Islet of Langerhans (tissue), 1 donor: ENCODE measurements at regions not wholly inside any gene's neighbourhood (a gene's known extent, or its start where the extent isn't known, plus 50 kb on each side); places are given as distances from the start of the nearest gene placed in this dataset.
"Not testable (repeated sequence)": the region's sequence is repeated elsewhere in the genome, so short reads cannot be mapped to it uniquely, and the experiment has no call there.

Source experiments
- FAIRE-seq: peaks from one replicate; lab custom pipeline; 2011; peaks lifted over from hg19 to GRCh38; lab: Jason Lieb, UNC

DNA sequence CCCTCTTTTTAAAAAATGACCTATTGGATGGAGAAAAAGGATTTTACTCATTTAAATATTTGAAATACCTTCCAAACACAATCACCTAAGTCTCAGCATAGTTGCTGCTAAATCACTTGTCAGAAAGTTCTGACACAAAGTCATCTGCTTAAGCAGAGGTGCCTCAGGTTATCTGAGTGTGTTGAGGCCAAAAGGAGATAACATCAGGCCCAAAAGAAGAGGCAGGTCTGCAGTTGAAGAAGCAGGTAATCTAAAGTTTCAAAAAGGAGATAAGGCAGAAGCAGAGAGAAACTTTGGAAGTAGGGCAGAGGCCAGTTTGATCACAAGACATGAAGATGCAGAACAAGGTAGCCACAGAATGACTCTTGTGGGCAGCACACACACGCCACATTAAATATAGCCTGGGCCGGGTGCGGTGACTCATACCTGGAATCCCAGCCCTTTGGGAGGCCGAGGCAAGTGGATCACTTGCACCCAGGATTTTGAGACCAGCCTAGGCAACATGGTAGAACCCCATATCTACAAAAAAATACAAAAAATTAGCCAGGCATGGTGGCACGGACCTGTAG lies 175.7 kb upstream of the API5 start:
- FAIRE-seq, result no peak

DNA sequence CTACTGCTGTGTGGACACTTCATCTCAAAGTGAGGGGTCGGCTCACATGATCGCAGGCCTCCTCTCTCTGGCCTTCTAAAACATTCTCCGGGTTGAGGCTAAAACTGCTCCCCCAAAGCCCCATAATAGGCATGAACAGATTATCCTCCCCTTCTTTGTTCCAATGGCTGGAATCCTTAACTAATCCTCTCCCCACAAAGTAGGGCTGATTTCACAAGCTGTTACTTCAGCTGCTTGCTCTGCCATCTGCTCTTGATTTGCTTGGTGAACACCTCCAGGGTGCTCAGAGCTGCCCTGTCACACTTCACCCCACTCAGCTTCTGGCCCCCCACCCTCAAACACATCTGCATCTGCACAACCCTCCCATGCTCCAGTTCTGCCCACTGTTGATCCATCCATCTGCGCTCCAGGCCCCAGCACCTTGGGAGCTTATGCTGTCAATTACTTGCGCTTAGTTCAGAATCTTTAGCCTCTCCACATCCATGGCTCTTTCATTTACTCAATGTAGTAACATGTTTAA lies 173.1 kb upstream of the API5 start:
- no peak for FAIRE-seq

DNA sequence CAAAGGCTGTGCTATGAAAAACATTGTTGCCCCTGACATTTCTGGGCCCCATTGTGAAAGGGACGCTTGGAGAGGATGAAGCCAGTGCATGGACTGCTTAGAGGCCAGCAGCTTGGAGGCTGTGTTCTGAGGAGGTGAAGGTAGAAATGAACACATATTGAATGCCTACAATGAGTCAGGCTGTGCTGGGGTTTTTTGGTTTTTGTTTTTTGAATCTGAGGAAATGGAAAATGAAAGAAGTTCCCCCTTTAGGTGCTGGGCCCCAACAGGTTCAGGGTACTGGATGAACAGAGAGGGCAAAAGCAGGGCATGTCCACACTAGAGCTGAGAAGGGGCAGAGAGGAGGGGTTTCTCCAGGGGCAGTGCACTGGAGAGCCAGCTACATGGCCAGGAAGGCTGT lies 166.1 kb upstream of the API5 start:
- no peak for FAIRE-seq

DNA sequence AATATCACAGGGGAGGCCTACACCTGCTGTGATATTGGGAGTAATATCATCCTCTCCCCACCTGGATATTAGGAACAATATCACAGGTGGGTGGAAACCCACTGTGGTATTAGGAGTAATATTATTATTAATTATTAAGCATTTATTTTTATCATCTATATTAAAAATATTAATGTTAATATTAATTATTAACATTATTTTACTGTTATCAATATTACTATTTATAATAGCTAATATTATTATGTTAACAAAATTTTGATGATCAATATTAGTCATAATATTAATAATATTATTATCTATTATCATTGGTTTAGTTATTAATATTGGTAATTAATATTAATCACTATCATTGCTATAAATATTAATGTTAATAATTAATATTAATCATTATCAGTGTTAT lies 161.1 kb upstream of the API5 start:
- no peak for FAIRE-seq

DNA sequence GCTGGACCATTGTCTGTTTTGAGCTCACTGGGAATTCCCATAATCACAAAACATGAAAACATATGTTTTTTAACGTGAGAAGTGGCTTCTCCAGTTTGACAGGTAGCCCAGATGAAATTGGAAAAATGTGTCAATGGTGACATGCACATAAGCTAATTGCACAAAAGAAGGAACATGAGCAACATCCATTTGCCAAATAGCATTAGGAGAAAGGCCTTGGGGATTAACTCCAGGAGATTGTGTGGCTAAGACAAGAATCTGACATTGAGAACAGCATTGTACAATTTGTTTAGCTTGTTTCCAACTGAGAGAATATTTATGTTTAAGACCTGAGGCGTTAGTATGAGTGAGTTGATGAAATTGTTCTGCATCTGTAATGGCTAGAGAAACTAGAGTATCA lies 147.0 kb upstream of the API5 start:
- no peak for FAIRE-seq

DNA sequence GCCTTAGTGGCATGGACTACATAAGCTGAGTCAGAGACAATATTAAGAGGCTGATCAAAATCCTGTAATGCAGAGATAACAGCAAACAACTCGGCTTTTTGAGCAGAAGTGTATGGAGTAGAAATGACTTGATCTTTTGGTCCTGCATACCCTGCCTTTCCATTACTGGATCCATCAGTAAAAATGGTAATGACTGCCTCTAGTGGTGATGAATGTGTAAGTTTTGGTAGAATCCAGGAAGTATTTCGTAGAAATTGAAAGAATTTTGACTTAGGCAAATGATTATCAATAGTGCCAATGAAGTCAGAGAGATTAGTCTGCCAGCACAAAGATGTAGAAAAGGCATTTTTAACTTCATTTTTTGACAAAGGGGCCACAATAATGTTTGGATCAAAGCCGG lies 146.4 kb upstream of the API5 start:
- not testable (repeated sequence) for FAIRE-seq

DNA sequence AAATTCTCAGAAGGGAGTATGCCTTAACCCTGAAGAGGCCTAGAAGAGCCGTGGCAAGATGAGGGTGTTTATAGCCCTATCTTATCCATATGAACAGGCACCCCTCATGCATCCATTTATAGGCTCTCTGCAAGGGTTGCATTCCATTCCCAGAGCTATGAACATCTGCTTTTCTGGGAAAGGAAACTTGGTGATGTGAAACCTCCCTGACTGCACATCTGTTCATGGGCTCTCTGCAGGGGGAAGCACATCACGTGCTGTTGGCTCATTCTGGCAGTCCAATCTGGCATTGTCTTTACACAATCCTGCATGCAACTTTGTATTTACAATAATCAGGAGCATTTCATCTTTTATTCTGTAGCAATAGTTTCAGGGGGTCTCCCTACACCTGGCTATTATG lies 143.6 kb upstream of the API5 start:
- FAIRE-seq, result not testable (repeated sequence)

DNA sequence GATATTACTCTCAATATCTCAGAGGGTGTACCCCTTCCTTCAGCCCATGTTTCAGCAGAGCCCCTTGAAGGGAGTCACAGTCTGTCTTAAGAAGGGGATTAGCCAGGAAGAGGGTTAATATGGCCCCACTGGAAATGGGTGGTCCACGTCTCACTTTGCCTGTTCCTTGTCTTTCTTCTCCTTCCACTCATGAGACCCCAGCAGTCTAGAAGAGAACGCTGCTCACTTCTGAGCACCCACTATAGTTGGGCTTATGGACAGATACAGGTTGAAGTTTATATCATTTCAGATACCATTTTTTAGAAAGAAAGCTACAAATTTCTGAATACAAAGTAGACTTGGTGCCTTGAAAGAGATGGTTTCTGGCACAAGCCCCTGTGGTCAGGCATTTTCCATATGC lies 139.3 kb upstream of the API5 start:
- no peak for FAIRE-seq

DNA sequence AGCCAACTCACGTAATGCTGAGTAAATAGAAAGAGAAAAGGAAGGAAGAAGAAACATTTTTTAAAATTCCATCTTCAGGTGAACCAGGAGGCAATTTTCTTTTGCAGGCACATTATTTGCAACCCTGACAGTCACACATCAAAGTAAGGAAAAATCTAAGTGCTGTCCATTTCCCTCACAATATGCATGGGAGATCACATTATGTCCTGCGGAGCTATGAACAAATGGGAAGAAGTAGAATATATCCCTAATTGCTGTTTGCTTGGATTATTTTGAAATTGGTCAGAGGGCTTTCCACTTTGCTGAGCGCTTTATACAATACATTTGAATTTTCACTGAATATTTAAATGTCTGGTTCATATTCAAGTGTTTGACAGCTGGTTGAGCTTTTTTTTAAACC lies 133.8 kb upstream of the API5 start:
- no peak for FAIRE-seq

DNA sequence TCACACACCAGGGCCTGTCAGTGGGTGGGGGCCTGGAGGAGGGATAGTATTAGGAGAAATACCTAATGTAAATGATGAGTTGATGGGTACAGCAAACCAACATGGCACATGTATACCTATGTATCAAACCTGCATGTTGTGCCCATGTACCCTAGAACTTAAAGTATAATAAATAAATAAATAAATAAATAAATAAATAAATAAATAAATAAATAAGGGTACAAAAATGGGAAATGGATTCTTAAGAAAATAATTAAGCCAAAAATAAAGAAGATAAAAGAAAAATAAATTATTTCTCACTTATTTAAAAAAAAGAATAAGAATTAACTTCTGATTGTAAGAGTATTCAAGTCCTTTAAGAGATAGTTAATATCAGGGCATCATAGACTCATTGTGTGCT lies 117.3 kb upstream of the API5 start:
- not testable (repeated sequence) for FAIRE-seq

DNA sequence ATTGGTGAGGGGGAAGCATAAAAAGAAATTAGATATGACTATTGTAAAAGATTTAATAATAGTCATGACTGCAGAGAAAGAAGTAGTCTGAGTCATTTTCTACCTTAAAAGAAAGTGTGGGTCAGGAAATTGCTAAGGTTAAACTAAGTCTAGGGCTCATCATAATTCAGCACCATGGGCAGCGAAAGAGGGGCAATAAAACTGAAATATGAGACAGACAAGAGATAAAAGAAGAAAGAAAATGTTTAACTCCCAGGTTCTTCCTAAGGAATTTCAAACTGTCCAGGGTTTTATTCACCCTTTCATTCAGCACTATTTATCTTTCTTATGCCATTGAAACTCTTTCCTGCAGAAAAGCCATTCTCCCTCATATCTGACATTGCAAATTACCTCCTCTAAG lies 114.4 kb upstream of the API5 start:
- no peak for FAIRE-seq

DNA sequence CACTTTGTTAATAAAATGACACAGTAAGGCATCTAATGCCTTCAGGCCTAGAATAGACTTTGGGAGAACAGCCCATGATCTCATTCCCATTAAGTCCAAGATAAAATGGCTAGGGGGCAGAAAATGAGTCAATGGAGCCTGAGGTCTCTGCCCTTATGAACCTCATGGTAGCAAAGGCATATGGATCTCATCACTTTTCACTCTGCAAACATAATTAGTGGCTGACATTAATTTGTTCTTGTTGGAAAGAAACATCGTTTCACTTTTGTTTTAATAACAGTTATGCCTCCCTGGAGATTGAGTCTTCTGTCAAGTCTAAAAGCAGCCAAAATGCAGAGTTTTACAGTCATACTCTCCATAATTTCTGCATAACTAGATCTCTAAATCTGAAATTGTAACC lies 111.8 kb upstream of the API5 start:
- FAIRE-seq, result no peak

DNA sequence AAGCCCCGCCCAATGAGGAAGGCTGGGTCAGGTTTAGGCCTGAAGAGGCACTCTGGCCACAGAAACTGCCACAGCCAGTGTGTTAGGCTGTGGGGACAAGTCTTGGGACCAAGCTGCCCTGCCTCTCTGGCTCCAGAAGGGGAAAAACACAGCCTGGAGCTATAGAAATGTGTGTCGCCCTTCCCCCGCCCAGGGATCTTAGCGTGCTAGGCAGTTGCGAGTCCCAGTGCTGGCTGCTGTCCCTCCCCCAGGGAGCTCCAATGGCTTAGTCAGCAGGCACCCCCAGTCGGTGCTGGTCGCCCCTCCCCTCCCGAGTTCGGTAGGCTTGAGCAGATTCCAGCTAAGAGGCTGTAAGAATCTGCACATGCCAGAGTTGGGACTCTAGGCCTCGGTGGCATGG lies 99.5 kb upstream of the API5 start:
- FAIRE-seq, result no peak

DNA sequence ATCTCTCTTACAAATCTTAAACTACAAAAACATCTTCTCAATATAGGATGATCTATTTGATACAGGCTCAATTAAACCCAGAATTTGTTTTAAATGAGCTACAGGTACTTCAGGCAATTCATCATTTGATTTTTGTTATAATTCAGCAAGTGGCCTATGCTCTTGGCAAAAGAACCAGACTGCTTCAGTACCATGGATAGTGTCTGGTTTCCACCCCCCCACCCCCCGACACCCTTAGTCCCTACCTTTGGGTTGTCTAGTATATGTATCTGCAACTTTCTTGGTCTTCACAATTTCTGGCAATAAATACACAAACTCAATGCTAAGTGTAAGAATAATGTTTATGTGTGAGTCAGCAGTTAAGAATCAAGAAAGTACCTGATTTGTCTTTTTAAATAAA lies 97.3 kb upstream of the API5 start:
- no peak for FAIRE-seq

DNA sequence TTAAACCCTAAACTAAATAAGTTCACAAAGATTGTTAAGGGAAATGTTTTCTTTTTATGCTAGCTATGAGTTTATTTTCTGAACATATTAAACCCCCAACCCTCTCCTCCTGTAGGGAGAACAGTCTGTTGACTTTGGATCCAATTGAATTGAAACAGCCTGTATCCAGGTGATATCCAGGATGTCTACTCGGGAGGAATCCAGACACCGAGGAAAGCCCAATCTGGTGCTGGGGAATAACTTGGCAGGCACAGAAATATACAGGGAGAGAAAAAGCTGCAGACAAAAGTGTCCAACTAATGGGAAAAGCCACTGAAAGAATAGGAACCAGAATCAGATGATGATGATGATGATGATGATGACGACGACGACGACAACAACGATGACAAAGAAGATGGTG lies 93.9 kb upstream of the API5 start:
- FAIRE-seq, result no peak

DNA sequence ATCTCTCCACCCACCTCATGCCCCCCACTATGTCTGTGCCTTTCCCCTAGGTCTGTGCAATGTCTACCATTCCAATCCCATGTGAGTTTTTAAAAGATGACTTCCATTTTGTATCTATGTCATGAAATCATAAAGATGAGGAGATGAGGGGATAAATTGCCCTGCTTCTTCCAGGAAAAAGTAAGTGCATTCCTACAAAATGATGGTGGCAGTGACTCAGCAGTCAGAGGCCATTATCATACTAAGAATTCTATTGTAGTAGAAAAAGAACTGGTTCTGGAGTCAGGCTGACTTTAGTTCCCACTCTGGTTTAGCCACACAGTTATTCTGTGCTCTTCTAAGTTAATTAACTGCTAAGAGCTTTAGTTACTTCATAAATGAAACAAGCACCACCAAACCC lies 89.6 kb upstream of the API5 start:
- FAIRE-seq, result no peak

DNA sequence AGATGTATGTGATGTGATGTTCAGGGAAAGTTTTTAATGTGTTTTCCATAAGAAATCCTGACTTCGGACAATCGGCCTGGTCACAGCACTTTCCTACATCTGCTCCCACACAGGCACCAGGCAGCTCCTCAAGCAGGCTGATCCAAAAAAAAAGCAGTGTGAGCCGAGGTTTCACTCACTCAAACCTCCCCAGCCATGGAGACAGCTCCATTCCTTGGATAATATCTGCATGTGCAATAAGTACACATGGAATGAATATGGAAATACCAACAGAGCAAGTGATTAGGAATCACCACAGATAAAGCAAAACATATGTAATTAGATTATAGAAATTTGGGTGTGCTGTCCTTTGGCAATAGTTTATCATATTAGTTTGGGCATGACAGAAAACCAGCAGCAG lies 88.8 kb upstream of the API5 start:
- no peak for FAIRE-seq

DNA sequence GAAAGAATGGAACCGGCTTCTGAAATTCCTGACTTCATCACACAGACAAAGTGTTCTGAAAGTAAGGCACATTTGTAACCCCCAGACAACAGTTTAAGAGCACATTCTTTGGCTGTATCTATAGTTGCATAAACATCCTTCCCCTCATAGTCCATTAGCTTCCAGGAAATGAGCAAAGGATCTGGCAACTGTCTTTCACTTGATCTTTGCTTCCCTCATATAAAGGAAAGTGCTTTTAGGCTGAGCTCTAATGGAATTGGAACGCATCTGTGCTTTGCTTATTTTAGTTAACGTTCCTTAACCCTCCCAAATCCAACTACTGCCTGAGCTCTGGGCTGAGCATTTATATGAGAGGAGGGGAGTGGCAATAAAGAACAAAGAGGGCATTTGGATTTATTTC lies 76.9 kb upstream of the API5 start:
- no peak for FAIRE-seq

DNA sequence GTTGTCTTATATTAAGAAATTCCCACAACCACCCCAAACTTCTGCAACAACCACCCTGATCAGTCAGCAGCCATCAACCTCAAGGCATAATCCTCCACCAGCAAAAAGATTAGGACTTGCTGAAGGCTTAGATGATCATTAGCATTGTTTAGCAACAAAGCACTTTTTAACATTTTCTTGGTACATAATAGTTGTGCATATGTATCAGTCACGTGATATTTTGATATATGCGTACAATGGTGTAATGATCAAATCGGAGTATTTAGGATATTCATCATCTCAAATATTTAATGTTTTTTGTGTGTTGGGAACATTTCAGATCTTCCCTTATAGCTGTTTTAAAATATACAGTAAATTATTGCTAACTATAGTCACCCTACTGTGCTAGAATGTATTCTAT lies 73.5 kb upstream of the API5 start:
- FAIRE-seq, result no peak

DNA sequence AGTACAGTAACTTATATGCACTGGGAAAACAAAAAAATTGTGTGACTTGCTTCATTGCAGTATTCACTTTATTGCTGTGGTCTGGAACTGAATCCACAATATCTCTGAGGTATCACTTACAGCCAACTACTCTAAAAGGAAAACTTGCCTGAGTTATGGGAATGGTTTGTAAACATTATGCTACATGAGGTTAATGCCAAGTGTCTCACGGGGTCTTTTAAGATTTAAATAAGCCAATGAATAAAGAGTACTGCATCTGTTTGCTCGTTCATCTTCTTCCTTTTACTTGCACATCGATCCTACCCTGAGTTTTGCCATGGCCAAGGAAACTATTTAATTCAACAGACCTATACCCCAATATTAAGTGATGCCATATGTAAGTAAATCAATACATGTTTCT lies 72.0 kb upstream of the API5 start:
- no peak for FAIRE-seq

DNA sequence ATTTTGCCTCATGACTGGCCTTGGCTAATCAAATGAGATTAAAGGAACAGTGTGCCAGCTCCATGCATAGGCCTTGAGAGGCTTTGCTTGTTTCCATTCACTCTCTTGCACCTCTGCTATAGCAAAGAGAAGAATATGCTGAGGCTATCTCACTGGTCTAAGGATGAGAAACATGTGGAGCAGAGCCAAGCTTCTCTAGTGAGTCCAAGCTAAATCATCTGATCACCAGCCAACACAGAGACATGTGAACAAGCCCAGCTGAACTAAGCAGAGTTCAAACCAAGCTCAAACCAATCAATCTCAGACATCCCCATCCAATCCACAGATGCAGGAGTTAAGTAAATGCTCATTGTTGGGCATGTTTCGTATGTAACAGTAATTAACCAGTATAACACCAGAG lies 69.4 kb upstream of the API5 start:
- no peak for FAIRE-seq

DNA sequence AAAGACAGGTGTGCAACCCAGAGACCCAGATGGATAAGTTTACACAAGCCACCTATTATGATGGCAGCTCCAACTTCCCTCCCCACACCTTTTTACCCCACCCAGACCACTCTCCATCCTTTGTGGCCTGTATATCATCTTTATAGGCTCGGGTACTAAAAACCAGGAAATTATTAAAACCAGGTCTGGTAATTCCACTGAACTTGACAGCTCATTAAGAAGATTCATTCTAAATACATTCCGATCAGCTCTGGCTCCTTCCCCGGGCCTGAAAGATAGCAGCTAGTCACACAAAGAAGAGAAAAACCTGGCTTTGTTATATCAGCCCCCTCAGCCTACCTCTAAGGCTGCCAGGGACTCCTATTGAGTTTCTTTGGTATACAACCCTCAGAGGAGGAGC lies 67.9 kb upstream of the API5 start:
- FAIRE-seq, result no peak

DNA sequence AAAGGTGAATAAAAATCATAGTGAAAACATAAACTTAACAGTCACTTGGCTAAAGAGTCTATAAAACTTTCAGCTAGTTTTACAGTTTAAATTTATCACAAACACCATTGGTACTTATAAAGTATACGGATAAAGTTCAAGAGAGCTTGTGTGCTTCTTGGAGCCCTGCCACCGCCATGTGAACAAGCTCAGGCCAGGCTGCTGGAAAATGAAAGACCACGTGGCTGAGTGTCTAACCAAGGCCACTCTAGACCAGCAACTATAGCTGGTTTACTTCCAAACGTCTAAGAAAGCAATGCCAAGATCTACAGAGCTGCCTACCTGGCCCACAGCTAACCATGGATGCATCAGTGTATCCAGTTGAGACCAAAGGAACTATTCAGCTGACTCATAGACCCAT lies 66.3 kb upstream of the API5 start:
- FAIRE-seq, result no peak

DNA sequence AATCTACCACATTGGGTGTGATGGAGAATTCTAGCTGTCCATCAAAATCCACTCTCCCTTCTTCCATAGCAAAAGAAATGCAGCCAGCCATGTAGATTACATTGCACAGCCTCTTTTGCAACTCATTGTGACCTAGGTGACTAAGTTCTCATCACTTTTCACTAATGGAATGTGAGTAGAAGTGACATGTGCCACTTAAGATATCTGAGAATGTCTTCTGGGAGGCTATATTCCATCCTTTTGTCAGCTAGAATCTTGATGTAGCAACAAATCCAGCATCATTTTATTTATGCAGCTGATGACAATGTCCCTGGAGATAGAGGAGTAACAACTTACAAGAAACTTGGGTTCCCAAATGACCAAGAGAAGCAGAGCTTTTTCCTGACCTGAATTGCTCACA lies 61.5 kb upstream of the API5 start:
- FAIRE-seq, result no peak

DNA sequence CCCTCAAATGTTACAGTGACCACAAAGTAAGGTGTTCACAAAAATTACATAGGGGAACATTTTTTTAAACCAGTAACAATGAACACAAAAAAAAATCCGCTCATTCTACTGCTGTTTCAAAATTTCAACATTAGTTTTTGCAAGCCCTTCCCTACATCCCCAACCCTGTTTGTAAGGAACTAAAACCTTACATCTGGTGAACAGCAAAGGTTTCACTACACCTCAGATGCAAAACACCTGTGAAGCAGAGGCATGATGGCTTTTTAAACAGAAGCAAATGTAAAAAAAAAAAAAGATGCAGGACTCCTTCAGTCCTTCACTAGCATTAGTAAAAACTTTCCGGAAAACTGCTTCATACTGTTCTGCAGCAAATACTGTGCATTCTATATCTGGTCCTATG lies 50.0 kb upstream of the API5 start:
- no peak for FAIRE-seq
